ENCODE measurements at regions not wholly inside any gene's neighbourhood (a gene's known extent, or its start where the extent isn't known, plus 50 kb on each side); places are given as distances from the start of the nearest gene placed in this dataset.

DNA sequence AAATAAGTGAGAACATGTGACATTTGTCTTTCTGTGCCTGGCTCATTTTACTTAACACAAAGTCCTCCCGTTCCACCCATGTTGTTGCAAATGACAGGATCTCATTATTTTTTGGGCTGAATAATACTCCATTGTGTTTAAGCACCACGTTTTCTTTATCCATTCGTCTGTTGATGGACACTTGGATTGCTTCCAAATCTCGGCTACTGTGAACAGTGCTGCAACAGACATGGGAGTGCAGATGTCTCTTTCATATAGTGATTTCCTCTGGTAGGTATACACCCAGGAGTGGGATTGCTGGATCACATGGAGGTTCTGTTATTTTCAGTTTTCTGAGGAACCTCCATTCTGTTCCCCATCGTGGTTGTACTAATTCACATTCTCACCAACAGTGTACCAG, 264.4 kb upstream of the GALNT17 start:
- no peak for DNase-seq (ENCODE audit: low read depth, low spot score)
- TF ChIP-seq, protein P1, sequence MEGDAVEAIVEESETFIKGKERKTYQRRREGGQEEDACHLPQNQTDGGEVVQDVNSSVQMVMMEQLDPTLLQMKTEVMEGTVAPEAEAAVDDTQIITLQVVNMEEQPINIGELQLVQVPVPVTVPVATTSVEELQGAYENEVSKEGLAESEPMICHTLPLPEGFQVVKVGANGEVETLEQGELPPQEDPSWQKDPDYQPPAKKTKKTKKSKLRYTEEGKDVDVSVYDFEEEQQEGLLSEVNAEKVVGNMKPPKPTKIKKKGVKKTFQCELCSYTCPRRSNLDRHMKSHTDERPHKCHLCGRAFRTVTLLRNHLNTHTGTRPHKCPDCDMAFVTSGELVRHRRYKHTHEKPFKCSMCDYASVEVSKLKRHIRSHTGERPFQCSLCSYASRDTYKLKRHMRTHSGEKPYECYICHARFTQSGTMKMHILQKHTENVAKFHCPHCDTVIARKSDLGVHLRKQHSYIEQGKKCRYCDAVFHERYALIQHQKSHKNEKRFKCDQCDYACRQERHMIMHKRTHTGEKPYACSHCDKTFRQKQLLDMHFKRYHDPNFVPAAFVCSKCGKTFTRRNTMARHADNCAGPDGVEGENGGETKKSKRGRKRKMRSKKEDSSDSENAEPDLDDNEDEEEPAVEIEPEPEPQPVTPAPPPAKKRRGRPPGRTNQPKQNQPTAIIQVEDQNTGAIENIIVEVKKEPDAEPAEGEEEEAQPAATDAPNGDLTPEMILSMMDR (IDR thresholded peaks at IDR 0.05; ENCODE audit: insufficient read depth, low read length, missing control alignments), result no peak
- no peak overlapping the region for H3K4me3 ChIP-seq (ENCODE audit: low read depth, low read length)
- ChIA-PET POLR2A (no interaction called here), CTCF (interaction anchor here (1.6 kb wide), 1 partner anchor 866 kb away, joined by 3 read pairs; no protein-coding TSS in a partner anchor)

DNA sequence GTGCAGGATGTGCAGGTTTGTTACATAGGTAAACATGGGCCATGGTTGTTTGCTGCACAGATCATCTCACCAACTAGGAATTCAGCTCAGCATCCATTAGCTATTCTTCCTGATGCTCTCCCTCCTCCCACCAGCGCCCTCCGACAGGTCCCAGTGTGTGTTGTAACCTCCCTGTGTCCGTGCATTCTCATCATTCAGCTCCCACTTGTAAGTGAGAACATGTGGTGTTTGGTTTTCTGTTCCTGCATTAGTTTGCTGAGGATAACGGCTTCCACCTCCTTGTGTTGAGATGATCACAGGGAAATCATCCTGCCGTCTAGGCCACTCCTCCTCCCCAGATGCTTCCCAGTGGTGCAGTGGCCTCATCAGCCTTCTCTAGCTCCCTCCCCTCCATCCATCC, 261.6 kb upstream of the GALNT17 start:
- H3K4me3 ChIP-seq (ENCODE audit: low read depth, low read length), result no peak overlapping the region
- TF ChIP-seq, protein P1 (IDR thresholded peaks at IDR 0.05; ENCODE audit: insufficient read depth, low read length, missing control alignments), result no peak
- POLR2A ChIA-PET, result no interaction called here
- DNase-seq (ENCODE audit: low read depth, low spot score), result no peak
- CTCF ChIA-PET, result no interaction called here

DNA sequence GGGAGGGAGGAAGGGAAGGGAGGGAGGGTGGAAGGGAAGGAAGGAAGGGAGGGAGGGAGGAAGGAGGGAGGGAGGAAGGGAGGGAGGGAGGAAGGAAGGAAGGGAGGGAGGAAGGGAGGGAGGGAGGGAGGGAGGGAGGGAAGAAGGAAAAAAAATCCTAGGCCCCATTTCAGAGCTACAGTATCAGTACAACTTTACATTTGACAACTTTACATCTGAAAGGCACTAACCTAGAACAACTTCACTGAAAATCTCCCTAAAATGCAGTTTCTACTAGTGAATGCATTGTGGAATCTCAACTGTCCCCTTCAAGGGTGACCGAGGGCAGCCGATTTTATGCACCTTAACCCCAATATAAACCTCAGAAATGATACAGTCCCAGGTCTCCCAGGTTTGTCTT, 259.8 kb upstream of the GALNT17 start:
- DNase-seq (ENCODE audit: low read depth, low spot score), result no peak
- TF ChIP-seq, protein P1 (IDR thresholded peaks at IDR 0.05; ENCODE audit: insufficient read depth, low read length, missing control alignments), result no peak
- no peak overlapping the region for H3K4me3 ChIP-seq (ENCODE audit: low read depth, low read length)
- ChIA-PET POLR2A (no interaction called here), CTCF (no interaction called here)

DNA sequence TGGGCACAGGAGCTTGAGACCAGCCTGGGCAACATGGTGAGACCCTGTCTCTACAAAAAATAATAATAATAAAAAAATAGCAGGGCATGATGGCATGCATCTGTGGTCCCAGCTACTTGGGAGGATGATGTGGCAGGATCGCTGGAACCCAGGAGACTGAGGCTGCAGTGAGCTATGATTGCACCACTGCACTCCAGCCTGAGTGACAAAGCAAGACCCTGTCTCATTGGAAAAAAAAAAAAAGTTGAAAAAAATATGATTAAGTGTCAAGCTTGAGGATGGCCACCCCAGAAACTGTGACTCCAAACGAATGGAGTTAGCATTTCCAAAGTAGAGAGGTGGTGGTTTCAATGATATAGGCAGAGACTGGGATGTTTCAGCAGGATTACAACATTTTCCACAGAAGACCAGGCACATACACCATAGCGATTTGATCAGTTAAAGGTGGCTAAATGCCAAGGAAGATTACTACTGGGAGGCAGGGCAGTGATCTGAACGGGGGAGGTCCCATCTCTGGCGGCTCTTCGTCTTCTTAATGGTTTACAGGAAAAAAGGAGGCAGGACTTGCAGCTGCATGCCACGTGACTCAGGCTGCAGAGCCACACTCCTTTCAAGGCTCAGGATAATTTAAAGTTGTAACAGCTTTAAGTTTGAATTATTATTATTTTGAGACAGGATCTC, 250.6 kb upstream of the GALNT17 start:
- no peak for DNase-seq (ENCODE audit: low read depth, low spot score)
- ChIA-PET CTCF (no interaction called here), POLR2A (no interaction called here)
- H3K4me3 ChIP-seq (ENCODE audit: low read depth, low read length), result no peak overlapping the region
- TF ChIP-seq, protein P1 (IDR thresholded peaks at IDR 0.05; ENCODE audit: insufficient read depth, low read length, missing control alignments), result no peak

DNA sequence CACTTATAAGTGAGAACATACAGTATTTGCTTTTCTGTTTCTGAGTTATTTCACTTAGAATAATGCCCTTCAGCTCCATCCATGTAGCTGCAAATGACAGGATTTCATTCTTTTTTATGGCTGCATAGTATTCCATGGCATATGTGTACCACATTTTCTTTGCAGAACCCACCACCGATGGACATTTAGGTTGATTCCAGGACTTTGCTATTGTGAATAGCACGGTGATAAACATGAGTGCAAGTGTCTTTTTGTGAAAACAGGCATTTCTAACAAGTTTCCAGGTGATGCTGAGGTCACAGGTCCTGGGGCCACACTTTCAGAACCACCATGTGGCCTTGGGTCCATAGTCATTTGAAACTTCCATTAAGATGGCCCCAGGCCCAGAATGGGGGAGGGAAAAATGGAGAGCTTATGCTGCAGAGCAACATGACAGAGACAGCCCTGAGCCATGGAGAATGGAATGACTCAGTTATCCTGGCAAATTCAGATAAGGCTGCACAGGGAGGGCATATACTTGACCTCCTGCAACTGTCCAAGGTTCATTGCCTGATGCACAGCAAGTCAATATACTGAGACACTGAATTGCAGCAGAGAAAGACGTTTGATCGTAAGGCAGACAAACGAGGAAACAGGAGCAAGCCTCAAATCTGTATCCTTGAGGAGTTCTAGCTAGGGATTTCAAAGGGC, 248.0 kb upstream of the GALNT17 start:
- ChIA-PET CTCF (no interaction called here), POLR2A (no interaction called here)
- H3K4me3 ChIP-seq (ENCODE audit: low read depth, low read length), result no peak overlapping the region
- no peak for DNase-seq (ENCODE audit: low read depth, low spot score)
- TF ChIP-seq, protein P1 (IDR thresholded peaks at IDR 0.05; ENCODE audit: insufficient read depth, low read length, missing control alignments), result no peak

DNA sequence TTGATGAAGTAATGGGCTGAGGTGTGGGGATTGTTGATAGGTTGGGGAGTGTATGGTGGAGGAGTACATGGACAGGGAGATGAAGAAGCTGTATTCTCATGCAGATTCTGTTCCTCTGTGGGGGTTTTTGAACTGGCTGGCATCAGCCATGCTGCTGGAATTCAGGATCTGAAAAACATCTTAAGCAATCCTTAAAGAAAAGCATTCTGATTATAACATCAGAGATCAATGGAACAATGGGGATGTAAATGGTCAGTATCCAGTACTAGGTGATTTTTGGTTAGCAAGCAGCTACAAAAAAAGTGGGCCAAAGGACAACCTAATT, 247.5 kb upstream of the GALNT17 start:
- POLR2A ChIA-PET, result no interaction called here
- TF ChIP-seq, protein P1 (IDR thresholded peaks at IDR 0.05; ENCODE audit: insufficient read depth, low read length, missing control alignments), result no peak
- no peak overlapping the region for H3K4me3 ChIP-seq (ENCODE audit: low read depth, low read length)
- no peak for DNase-seq (ENCODE audit: low read depth, low spot score)
- CTCF ChIA-PET, result no interaction called here
